CD14-positive monocyte (primary cell): ENCODE measurements at regions not wholly inside any gene's neighbourhood (a gene's known extent, or its start where the extent isn't known, plus 50 kb on each side); places are given as distances from the start of the nearest gene placed in this dataset.

Experiments used
- DNase-seq, 3 donors: peaks; one replicate each; pipeline ENCODE4 v3.0.0-alpha.2; 2011 to 2022
- H2AFZ ChIP-seq: 2 replicates; pipeline ENCODE4 v1.6.0; 2012; ENCODE audit warnings: mild to moderate bottlenecking, low read depth, low read length, inconsistent platforms; ENCODE audit not compliant: insufficient read depth, poor library complexity, severe bottlenecking
- H3K27ac ChIP-seq, 2 donors: 1 replicate in 1 of 2; 2 replicates in 1 of 2; pipeline ENCODE4 v1.5.1; 2012 to 2013; ENCODE audit warnings: low read length in 2 of 2, control low read depth in 1 of 2, inconsistent platforms in 1 of 2, low read depth in 1 of 2, mild to moderate bottlenecking in 1 of 2
- H3K27me3 ChIP-seq, 2 donors: one replicate each; pipeline versions ENCODE4 v1.6.0 to v1.6.1; 2011 to 2013; ENCODE audit warnings: low read length in 2 of 2; ENCODE audit not compliant: control insufficient read depth in 2 of 2, insufficient read depth in 2 of 2
- H3K36me3 ChIP-seq, 2 donors: replicated peaks in 1 of 2; 1 replicate in 1 of 2; 2 replicates in 1 of 2; pipeline versions ENCODE4 v1.5.1 to v1.6.1; 2012 to 2013; ENCODE audit warnings: low read length in 2 of 2, control low read depth in 1 of 2, inconsistent platforms in 1 of 2, mild to moderate bottlenecking in 1 of 2; ENCODE audit not compliant: insufficient read depth in 2 of 2, control insufficient read depth in 1 of 2
- H3K4me1 ChIP-seq, 2 donors: 1 replicate in 1 of 2; 2 replicates in 1 of 2; pipeline versions ENCODE4 v1.5.1 to v1.6.1; 2012 to 2013; ENCODE audit warnings: low read length in 2 of 2, control low read depth in 1 of 2, inconsistent platforms in 1 of 2, mild to moderate bottlenecking in 1 of 2, moderate library complexity in 1 of 2; ENCODE audit not compliant: insufficient read depth in 2 of 2, control insufficient read depth in 1 of 2
- H3K4me2 ChIP-seq: replicated peaks from 2 replicates; pipeline ENCODE3; 2012; ENCODE audit warnings: low read length, moderate library complexity, mild to moderate bottlenecking; ENCODE audit not compliant: poor library complexity, severe bottlenecking; ENCODE audit errors: extremely low read depth
- H3K4me3 ChIP-seq, 3 experiments: fragments of 200-600 bp in 1 of 3; sonication (generic) in 1 of 3; replicated peaks in 1 of 3; 1 replicate in 2 of 3; 2 replicates in 1 of 3; pipeline ENCODE4 v1.5.1; 2011 to 2013; ENCODE audit warnings: low read length in 3 of 3, mild to moderate bottlenecking in 3 of 3, control low read depth in 2 of 3, low read depth in 2 of 3, inconsistent platforms in 1 of 3, moderate library complexity in 1 of 3
- H3K79me2 ChIP-seq: 2 replicates; pipeline ENCODE4 v1.6.0; 2012; ENCODE audit warnings: mild to moderate bottlenecking, control low read depth, inconsistent platforms, low read length, moderate library complexity; ENCODE audit not compliant: insufficient read depth
- H3K9ac ChIP-seq: 2 replicates; pipeline ENCODE4 v1.6.0; 2017; ENCODE audit warnings: low read length, mild to moderate bottlenecking; ENCODE audit not compliant: insufficient read depth, poor library complexity, severe bottlenecking
- H3K9me3 ChIP-seq, 2 donors: replicated peaks in 1 of 2; 1 replicate in 1 of 2; 2 replicates in 1 of 2; pipeline versions ENCODE4 v1.5.1 to v1.6.1; 2012 to 2013; ENCODE audit warnings: low read length in 2 of 2, control low read depth in 1 of 2; ENCODE audit not compliant: control insufficient read depth in 1 of 2, insufficient read depth in 1 of 2
- H4K20me1 ChIP-seq: 2 replicates; pipeline ENCODE4 v1.6.0; 2012; ENCODE audit warnings: mild to moderate bottlenecking, low read length, control low read depth, moderate library complexity; ENCODE audit not compliant: insufficient read depth
- H3K27ac Mint-ChIP-seq, 7 donors: one replicate each; pipeline ENCODE4 v1.8.0; 2020; ENCODE audit warnings: mild to moderate bottlenecking in 7 of 7, mixed read lengths in 7 of 7, moderate library complexity in 6 of 7, inconsistent platforms in 2 of 7
- H3K27me3 Mint-ChIP-seq, 3 donors: one replicate each; pipeline ENCODE4 v1.8.0; 2021 to 2022; ENCODE audit warnings: low read depth in 3 of 3, mild to moderate bottlenecking in 3 of 3, mixed read lengths in 3 of 3, moderate library complexity in 3 of 3, inconsistent platforms in 1 of 3
- H3K36me3 Mint-ChIP-seq, 2 donors: one replicate each; pipeline ENCODE4 v1.8.0; 2020; ENCODE audit warnings: mixed read lengths in 2 of 2, inconsistent platforms in 1 of 2, mild to moderate bottlenecking in 1 of 2
- H3K4me1 Mint-ChIP-seq: one replicate; pipeline ENCODE4 v1.8.0; 2020; ENCODE audit warnings: mild to moderate bottlenecking, mixed read lengths
- H3K4me3 Mint-ChIP-seq, 2 donors: one replicate each; pipeline ENCODE4 v1.8.0; 2020; ENCODE audit warnings: mild to moderate bottlenecking in 2 of 2, mixed read lengths in 2 of 2, moderate library complexity in 1 of 2
- H3K9me3 Mint-ChIP-seq, 7 donors: one replicate each; pipeline ENCODE4 v1.8.0; 2020 to 2022; ENCODE audit warnings: mixed read lengths in 7 of 7, mild to moderate bottlenecking in 6 of 7, moderate library complexity in 6 of 7, inconsistent platforms in 2 of 7
- WGBS: methylation state at CpG from one replicate; pipeline ENCODE4 v1.1.5; 2013; ENCODE audit warnings: missing lambda C conversion rate; ENCODE audit not compliant: insufficient coverage; 5-methylcytosine and 5-hydroxymethylcytosine counted together
- intact Hi-C, 2 donors: fragments of 100-400 bp; cut with micrococcal nuclease; formaldehyde crosslinking; loops; one replicate each; pipeline versions ENCODE4 v1.15.0 to v1.15.1; 2023
- TF ChIP-seq, protein P1 (sequence below): fragments of 200-600 bp; IDR thresholded peaks from one replicate; pipeline ENCODE4 v1.8.0; 2022; ENCODE audit warnings: antibody characterized with exemption, mild to moderate bottlenecking

DNA sequence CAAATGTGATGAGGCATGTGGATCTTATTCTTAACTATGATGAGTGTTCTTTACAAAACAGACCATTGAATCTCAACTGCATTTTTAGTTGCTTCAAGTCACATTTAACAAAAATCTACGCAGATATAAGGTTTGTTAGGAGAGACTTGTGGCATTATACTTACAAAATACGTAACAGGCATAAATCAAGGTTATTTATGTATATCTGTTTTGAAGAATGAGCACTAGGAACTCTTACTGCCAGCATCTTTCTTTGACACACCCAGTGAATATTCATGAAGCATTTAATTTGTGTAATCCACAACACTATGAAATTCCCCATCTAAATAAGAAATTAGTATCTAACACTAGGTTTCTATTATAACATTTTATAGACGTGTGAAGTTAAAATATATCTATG lies 186.3 kb downstream of the FAT4 start:
- H3K9ac ChIP-seq, result no peak overlapping the region
- no peaks in the 10 kb centered on the region for H3K4me1 Mint-ChIP-seq
- H3K36me3 ChIP-seq, result no peaks in the 10 kb centered on the region
- no peak overlapping the region for H3K4me2 ChIP-seq
- no peaks in the 10 kb centered on the region for H3K79me2 ChIP-seq
- H3K4me1 ChIP-seq, result no peaks in the 10 kb centered on the region
- WGBS, result no CpG with 5 or more reads among the region's 3 CpGs
- TF ChIP-seq, protein P1, sequence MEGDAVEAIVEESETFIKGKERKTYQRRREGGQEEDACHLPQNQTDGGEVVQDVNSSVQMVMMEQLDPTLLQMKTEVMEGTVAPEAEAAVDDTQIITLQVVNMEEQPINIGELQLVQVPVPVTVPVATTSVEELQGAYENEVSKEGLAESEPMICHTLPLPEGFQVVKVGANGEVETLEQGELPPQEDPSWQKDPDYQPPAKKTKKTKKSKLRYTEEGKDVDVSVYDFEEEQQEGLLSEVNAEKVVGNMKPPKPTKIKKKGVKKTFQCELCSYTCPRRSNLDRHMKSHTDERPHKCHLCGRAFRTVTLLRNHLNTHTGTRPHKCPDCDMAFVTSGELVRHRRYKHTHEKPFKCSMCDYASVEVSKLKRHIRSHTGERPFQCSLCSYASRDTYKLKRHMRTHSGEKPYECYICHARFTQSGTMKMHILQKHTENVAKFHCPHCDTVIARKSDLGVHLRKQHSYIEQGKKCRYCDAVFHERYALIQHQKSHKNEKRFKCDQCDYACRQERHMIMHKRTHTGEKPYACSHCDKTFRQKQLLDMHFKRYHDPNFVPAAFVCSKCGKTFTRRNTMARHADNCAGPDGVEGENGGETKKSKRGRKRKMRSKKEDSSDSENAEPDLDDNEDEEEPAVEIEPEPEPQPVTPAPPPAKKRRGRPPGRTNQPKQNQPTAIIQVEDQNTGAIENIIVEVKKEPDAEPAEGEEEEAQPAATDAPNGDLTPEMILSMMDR, result no peak
- H3K27ac ChIP-seq, result no peak overlapping the region
- H3K36me3 Mint-ChIP-seq, result no peaks in the 10 kb centered on the region
- intact Hi-C loops, result no loop called here
- peaks cover 0 to 6% (median 1%) of the 10 kb centered on the region in 7 donors for H3K9me3 Mint-ChIP-seq
- no peak overlapping the region for H3K4me3 Mint-ChIP-seq
- no peaks in the 10 kb centered on the region for H3K27me3 ChIP-seq
- H4K20me1 ChIP-seq, result no peaks in the 10 kb centered on the region
- no peak overlapping the region for H2AFZ ChIP-seq
- H3K9me3 ChIP-seq, result peaks cover 2 to 6% of the 10 kb centered on the region in 2 donors
- H3K27me3 Mint-ChIP-seq, result no peaks in the 10 kb centered on the region
- H3K27ac Mint-ChIP-seq, result no peak overlapping the region
- no peak for DNase-seq
- H3K4me3 ChIP-seq, result no peak overlapping the region

DNA sequence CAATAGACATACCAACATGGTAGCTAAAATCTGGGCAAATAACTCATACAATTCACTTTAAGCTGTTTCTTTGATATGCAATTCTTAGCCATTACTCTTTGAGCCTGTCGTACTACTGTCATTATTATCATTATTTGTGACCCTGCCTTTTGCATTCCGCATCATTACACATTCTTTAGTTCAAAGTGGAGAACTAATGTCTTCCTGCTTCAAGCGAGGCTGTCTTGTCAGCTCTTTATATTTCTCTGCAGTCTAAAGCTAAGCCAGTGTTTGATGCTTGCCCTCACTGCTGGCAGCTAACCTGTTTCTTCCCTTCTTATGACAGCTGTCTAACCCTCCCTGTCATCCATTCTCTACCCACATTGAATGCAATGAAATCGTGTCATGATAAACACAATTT lies 186.8 kb downstream of the FAT4 start:
- no peaks in the 10 kb centered on the region for H3K27me3 Mint-ChIP-seq
- intact Hi-C loops, result no loop called here
- H3K9me3 Mint-ChIP-seq, result peaks cover 0 to 6% (median 0%) of the 10 kb centered on the region in 7 donors
- 81% methylated on average over 4 of the region's 4 CpGs for WGBS
- H3K27ac ChIP-seq, result no peak overlapping the region
- H2AFZ ChIP-seq, result no peak overlapping the region
- no peak overlapping the region for H3K4me3 Mint-ChIP-seq
- no peak overlapping the region for H3K9ac ChIP-seq
- H3K4me1 ChIP-seq, result no peaks in the 10 kb centered on the region
- no peak overlapping the region for H3K27ac Mint-ChIP-seq
- no peaks in the 10 kb centered on the region for H3K79me2 ChIP-seq
- H3K4me3 ChIP-seq, result no peak overlapping the region
- no peak for DNase-seq
- peaks cover 0 to under 1% of the 10 kb centered on the region in 2 donors for H3K9me3 ChIP-seq
- no peaks in the 10 kb centered on the region for H3K36me3 ChIP-seq
- no peak overlapping the region for H3K4me2 ChIP-seq
- TF ChIP-seq, protein P1, result no peak
- no peaks in the 10 kb centered on the region for H4K20me1 ChIP-seq
- H3K27me3 ChIP-seq, result no peaks in the 10 kb centered on the region
- no peaks in the 10 kb centered on the region for H3K36me3 Mint-ChIP-seq
- H3K4me1 Mint-ChIP-seq, result no peaks in the 10 kb centered on the region
